PC-9 (cell line): ENCODE measurements at regions not wholly inside any gene's neighbourhood (a gene's known extent, or its start where the extent isn't known, plus 50 kb on each side); places are given as distances from the start of the nearest gene placed in this dataset.

ENCODE experiments used
- EZH2 ChIP-seq: fragments of 200-600 bp; sonication (generic); IDR thresholded peaks from 2 replicates; pipeline ENCODE4 v1.8.0; 2017; ENCODE audit warnings: antibody characterized with exemption, low read depth
- TF ChIP-seq, protein P1 (sequence below): fragments of 200-600 bp; sonication (generic); conservative IDR thresholded peaks from 2 replicates; pipeline ENCODE4 v1.6.1; 2017; ENCODE audit warnings: mixed run types, antibody characterized with exemption, mild to moderate bottlenecking, moderate library complexity

DNA sequence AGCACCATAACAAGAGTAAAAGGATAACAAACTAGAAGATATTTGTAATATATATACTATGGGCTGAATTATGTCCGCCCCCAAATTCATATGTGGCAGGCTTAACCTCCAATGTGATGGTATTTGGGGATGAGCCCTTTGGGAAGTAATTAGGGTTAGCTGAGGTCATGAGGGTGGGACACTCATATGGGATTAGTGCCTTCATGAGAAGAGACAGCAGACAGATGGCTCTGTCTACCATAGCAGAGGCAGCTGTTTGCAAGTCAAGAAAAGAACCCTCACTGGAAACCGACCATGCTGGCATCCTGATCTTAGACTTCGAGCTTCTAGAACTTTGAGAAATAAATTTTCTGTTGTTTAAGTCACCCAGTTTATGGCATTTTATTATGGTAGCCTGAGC is 303.6 kb downstream of the LMO4 start:
- TF ChIP-seq, protein P1, sequence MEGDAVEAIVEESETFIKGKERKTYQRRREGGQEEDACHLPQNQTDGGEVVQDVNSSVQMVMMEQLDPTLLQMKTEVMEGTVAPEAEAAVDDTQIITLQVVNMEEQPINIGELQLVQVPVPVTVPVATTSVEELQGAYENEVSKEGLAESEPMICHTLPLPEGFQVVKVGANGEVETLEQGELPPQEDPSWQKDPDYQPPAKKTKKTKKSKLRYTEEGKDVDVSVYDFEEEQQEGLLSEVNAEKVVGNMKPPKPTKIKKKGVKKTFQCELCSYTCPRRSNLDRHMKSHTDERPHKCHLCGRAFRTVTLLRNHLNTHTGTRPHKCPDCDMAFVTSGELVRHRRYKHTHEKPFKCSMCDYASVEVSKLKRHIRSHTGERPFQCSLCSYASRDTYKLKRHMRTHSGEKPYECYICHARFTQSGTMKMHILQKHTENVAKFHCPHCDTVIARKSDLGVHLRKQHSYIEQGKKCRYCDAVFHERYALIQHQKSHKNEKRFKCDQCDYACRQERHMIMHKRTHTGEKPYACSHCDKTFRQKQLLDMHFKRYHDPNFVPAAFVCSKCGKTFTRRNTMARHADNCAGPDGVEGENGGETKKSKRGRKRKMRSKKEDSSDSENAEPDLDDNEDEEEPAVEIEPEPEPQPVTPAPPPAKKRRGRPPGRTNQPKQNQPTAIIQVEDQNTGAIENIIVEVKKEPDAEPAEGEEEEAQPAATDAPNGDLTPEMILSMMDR = no peak
- no peak for TF ChIP-seq EZH2
